Gastrocnemius medialis (tissue), 4 donors: ENCODE measurements at regions not wholly inside any gene's neighbourhood (a gene's known extent, or its start where the extent isn't known, plus 50 kb on each side); places are given as distances from the start of the nearest gene placed in this dataset.

Experiments
- ATAC-seq, 2 donors: fragments of 150-250 bp; one replicate each; pipeline ENCODE4 v1.9.1; 2016
- DNase-seq, 2 donors: peaks; one replicate each; pipeline ENCODE4 v3.0.0-alpha.2; 2019
- H3K27ac ChIP-seq, 4 donors: fragments of 200-600 bp; sonication (generic); 1 replicate in 1 of 4; 2 replicates in 3 of 4; pipeline ENCODE4 v1.5.1; 2016 to 2018; ENCODE audit warnings: mild to moderate bottlenecking in 2 of 4, moderate library complexity in 1 of 4
- H3K27me3 ChIP-seq, 3 donors: fragments of 200-600 bp; sonication (generic) in 2 of 3; 1 replicate in 1 of 3; 2 replicates in 2 of 3; pipeline versions ENCODE4 v1.5.1 to v1.6.0; 2016 to 2019; ENCODE audit warnings: mild to moderate bottlenecking in 1 of 3, moderate library complexity in 1 of 3
- H3K36me3 ChIP-seq, 2 donors: fragments of 200-600 bp; sonication (generic) in 1 of 2; one replicate each; pipeline ENCODE4 v1.5.1; 2017 to 2018
- H3K4me1 ChIP-seq, 2 donors: fragments of 200-600 bp; sonication (generic) in 1 of 2; one replicate each; pipeline ENCODE4 v1.5.1; 2016 to 2017; ENCODE audit warnings: mild to moderate bottlenecking in 2 of 2
- H3K4me3 ChIP-seq, 4 donors: fragments of 200-600 bp; sonication (generic) in 3 of 4; 1 replicate in 1 of 4; 2 replicates in 3 of 4; pipeline ENCODE4 v1.5.1; 2016 to 2019; ENCODE audit warnings: mild to moderate bottlenecking in 2 of 4
- H3K9me3 ChIP-seq, 3 donors: fragments of 200-600 bp; sonication (generic) in 2 of 3; 1 replicate in 1 of 3; 2 replicates in 2 of 3; pipeline ENCODE4 v1.5.1; 2016 to 2019
- CTCF ChIP-seq, 5 experiments: fragments of 450-650 bp in 3 of 5; fragments of 200-600 bp in 2 of 5; sonication (generic) in 2 of 5; IDR thresholded peaks in 4 of 5; conservative IDR thresholded peaks in 1 of 5; 1 replicate in 4 of 5; 2 replicates in 1 of 5; pipeline ENCODE4 v1.5.1; 2016 to 2019; ENCODE audit warnings: antibody characterized with exemption in 5 of 5, mild to moderate bottlenecking in 3 of 5, moderate library complexity in 3 of 5
- POLR2A ChIP-seq, 2 donors: fragments of 450-650 bp; IDR thresholded peaks; one replicate each; pipeline ENCODE4 v1.6.1; 2017; ENCODE audit warnings: antibody characterized with exemption in 2 of 2, mild to moderate bottlenecking in 2 of 2, moderate library complexity in 2 of 2
- in situ Hi-C, 4 donors: fragments of 200-750 bp; cut with MboI; loops; one replicate each; pipeline versions ENCODE4 v1.15.0 to v1.8.0; 2017; ENCODE audit warnings: low sequenced_read_pairs in 4 of 4
- intact Hi-C: fragments of 100-400 bp; cut with DNase I; formaldehyde crosslinking; loops from one replicate; pipeline ENCODE4 v1.15.1; 2023; ENCODE audit warnings: low total_unique reads

- TF ChIP-seq CTCF (IDR thresholded peaks at IDR 0.05 in 4 of 5, conservative IDR thresholded peaks at IDR 0.05 in 1 of 5) (no peak), POLR2A (IDR thresholded peaks at IDR 0.05) (no peak)
- ATAC-seq, result no peak
- in situ Hi-C loops, result no loop called here
Observed at GRCh38 chr10:21249435-21249834, 276.0 kb downstream of the SKIDA1 start.

DNA sequence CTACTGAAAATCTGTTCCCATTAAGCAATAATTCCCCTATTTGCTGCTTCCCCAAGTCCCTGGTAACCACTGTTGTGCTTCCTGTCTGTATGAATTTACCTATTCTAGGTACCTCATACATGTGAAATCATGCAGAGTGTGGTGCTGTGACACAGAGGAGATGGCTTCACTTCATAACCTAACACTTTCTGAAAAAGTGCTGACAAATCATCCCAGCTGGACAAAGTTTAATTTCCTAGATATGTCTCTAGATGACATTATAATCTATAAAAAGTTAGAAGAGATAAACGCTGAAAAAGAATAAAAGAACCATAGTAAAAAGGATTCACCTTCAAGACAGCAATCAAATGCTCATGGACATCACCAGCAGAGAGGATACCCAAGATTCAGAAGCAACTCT, 277.9 kb downstream of the SKIDA1 start:
- in situ Hi-C loops, result no loop called here
- Histone ChIP-seq H3K9me3 (no peaks in the 10 kb centered on the region), H3K27ac (no peak overlapping the region), H3K36me3 (no peaks in the 10 kb centered on the region), H3K27me3 (no peaks in the 10 kb centered on the region), H3K4me1 (no peaks in the 10 kb centered on the region), H3K4me3 (no peak overlapping the region)
- no peak for DNase-seq
- ATAC-seq, result no peak
- TF ChIP-seq CTCF (IDR thresholded peaks at IDR 0.05 in 4 of 5, conservative IDR thresholded peaks at IDR 0.05 in 1 of 5), result no peak
- intact Hi-C loops, result no loop called here

More at GRCh38 chr10:21249435-21249834, 276.0 kb downstream of the SKIDA1 start:
- H3K4me3 ChIP-seq, result no peak overlapping the region
- no peak for DNase-seq
- no peak overlapping the region for H3K27ac ChIP-seq
- no peaks in the 10 kb centered on the region for H3K4me1 ChIP-seq
- H3K9me3 ChIP-seq, result no peaks in the 10 kb centered on the region
- H3K36me3 ChIP-seq, result no peaks in the 10 kb centered on the region
- intact Hi-C loops, result no loop called here
- H3K27me3 ChIP-seq, result no peaks in the 10 kb centered on the region

DNA sequence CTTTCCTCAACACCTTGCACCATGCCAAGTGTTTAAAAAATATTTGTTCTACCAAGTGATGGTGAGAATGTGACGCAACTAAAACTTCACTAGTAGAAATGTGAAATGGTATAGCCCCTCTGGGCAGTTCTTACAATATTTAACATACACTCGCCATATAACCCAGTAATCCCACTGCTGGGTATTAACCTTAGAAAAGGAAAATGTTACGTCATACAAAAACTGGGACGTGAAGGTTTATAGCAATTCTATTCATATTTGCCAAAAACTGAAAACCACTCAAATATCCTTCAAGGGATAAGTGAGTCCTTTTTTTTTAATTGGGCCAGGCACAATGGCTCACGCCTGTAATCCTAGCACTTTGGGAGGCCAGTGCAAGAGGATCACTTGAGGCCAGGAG, 279.3 kb downstream of the SKIDA1 start:
- no peaks in the 10 kb centered on the region for H3K27me3 ChIP-seq
- in situ Hi-C loops (no loop called here), intact Hi-C loops (no loop called here)
- H3K36me3 ChIP-seq, result no peaks in the 10 kb centered on the region
- H3K4me1 ChIP-seq, result no peaks in the 10 kb centered on the region
- no peak for TF ChIP-seq CTCF (IDR thresholded peaks at IDR 0.05 in 4 of 5, conservative IDR thresholded peaks at IDR 0.05 in 1 of 5)
- no peak for TF ChIP-seq POLR2A (IDR thresholded peaks at IDR 0.05)
- H3K9me3 ChIP-seq, result no peaks in the 10 kb centered on the region
- no peak overlapping the region for H3K27ac ChIP-seq
- no peak overlapping the region for H3K4me3 ChIP-seq
- ATAC-seq (no peak), DNase-seq (no peak)

DNA sequence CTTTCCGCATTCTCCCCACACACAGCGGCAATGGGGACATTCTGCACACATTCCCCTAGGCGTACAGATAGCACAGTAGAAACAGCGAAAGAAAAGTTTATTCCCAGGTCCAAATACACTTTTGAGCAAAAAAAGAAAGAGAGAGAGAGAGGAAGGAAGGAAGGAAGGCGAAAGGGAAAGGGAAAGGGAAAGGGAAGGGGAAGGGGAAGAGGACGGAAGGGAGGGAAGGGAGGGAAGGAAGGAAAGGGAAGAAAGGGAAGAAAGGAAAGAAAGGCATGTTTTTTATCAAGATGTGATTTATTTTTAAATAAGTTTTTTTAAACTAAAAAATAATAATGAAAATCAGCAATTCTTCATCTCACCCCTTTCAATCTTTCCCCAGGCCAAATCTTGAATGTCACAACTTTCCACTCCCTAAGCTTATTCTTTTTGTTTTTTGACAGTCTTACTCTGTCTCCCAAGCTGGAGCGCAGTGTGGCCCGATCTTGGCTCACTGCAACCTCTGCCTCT, 281.7 kb downstream of the SKIDA1 start:
- H3K27me3 ChIP-seq, result no peaks in the 10 kb centered on the region
- DNase-seq (no peak), ATAC-seq (no peak)
- H3K9me3 ChIP-seq, result no peaks in the 10 kb centered on the region
- TF ChIP-seq POLR2A (IDR thresholded peaks at IDR 0.05) (no peak), CTCF (IDR thresholded peaks at IDR 0.05 in 4 of 5, conservative IDR thresholded peaks at IDR 0.05 in 1 of 5) (no peak)
- intact Hi-C loops (no loop called here), in situ Hi-C loops (no loop called here)
- no peak overlapping the region for H3K27ac ChIP-seq
- H3K4me3 ChIP-seq, result no peak overlapping the region
- H3K36me3 ChIP-seq, result no peaks in the 10 kb centered on the region
- no peaks in the 10 kb centered on the region for H3K4me1 ChIP-seq

- no peaks in the 10 kb centered on the region for H3K36me3 ChIP-seq
- ATAC-seq, result no peak
- H3K4me1 ChIP-seq, result no peaks in the 10 kb centered on the region
- no peaks in the 10 kb centered on the region for H3K9me3 ChIP-seq
- no peak for TF ChIP-seq POLR2A (IDR thresholded peaks at IDR 0.05)
- no peak for TF ChIP-seq CTCF (IDR thresholded peaks at IDR 0.05 in 4 of 5, conservative IDR thresholded peaks at IDR 0.05 in 1 of 5)
- intact Hi-C loops, result no loop called here
- H3K27me3 ChIP-seq, result no peaks in the 10 kb centered on the region
- DNase-seq, result no peak
- in situ Hi-C loops, result no loop called here
- no peak overlapping the region for H3K4me3 ChIP-seq
- no peak overlapping the region for H3K27ac ChIP-seq
Observed at GRCh38 chr10:21242915-21243314, 282.6 kb downstream of the SKIDA1 start.
